PC-9 (cell line): ENCODE measurements at regions not wholly inside any gene's neighbourhood (a gene's known extent, or its start where the extent isn't known, plus 50 kb on each side); places are given as distances from the start of the nearest gene placed in this dataset.

Experiments used
- CTCF ChIP-seq: fragments of 200-600 bp; sonication (generic); conservative IDR thresholded peaks from 2 replicates; pipeline ENCODE4 v1.6.1; 2017; ENCODE audit warnings: mixed run types, antibody characterized with exemption, mild to moderate bottlenecking, moderate library complexity
- EZH2 ChIP-seq: fragments of 200-600 bp; sonication (generic); IDR thresholded peaks from 2 replicates; pipeline ENCODE4 v1.8.0; 2017; ENCODE audit warnings: antibody characterized with exemption, low read depth

- TF ChIP-seq CTCF (no peak), EZH2 (no peak)
Observed at GRCh38 chr21:25391777-25392176, 215.5 kb downstream of the MRPL39 start.
